ENCODE measurements at regions not wholly inside any gene's neighbourhood (a gene's known extent, or its start where the extent isn't known, plus 50 kb on each side); places are given as distances from the start of the nearest gene placed in this dataset.

DNA sequence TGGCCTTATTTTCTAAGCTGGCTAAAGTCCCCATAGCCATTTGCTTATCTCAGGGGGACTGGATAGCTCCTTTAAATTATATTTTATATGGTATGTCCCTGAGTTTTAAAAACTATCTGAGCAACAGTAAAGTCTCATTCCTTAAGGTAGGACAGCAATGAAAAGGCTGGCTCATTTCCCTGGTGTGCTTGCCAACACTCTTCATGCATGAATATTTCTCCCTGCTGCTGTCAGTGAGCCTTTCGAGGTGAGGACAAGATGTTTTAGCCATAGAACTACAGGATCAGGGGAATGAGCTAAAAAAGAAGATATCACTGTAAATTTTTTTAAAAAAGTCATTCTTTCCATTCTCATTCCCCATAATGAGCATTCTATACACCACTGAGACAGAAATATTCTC, 427.3 kb upstream of the FAM241A start:
- TF ChIP-seq, protein P1, sequence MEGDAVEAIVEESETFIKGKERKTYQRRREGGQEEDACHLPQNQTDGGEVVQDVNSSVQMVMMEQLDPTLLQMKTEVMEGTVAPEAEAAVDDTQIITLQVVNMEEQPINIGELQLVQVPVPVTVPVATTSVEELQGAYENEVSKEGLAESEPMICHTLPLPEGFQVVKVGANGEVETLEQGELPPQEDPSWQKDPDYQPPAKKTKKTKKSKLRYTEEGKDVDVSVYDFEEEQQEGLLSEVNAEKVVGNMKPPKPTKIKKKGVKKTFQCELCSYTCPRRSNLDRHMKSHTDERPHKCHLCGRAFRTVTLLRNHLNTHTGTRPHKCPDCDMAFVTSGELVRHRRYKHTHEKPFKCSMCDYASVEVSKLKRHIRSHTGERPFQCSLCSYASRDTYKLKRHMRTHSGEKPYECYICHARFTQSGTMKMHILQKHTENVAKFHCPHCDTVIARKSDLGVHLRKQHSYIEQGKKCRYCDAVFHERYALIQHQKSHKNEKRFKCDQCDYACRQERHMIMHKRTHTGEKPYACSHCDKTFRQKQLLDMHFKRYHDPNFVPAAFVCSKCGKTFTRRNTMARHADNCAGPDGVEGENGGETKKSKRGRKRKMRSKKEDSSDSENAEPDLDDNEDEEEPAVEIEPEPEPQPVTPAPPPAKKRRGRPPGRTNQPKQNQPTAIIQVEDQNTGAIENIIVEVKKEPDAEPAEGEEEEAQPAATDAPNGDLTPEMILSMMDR (IDR thresholded peaks at IDR 0.05), result no peak
- TF ChIP-seq POLR2AphosphoS5 (IDR thresholded peaks at IDR 0.05) (no peak), EP300 (IDR thresholded peaks at IDR 0.05) (no peak), POLR2A (IDR thresholded peaks at IDR 0.05) (no peak)
